ENCODE measurements at regions not wholly inside any gene's neighbourhood (a gene's known extent, or its start where the extent isn't known, plus 50 kb on each side); places are given as distances from the start of the nearest gene placed in this dataset.

DNA sequence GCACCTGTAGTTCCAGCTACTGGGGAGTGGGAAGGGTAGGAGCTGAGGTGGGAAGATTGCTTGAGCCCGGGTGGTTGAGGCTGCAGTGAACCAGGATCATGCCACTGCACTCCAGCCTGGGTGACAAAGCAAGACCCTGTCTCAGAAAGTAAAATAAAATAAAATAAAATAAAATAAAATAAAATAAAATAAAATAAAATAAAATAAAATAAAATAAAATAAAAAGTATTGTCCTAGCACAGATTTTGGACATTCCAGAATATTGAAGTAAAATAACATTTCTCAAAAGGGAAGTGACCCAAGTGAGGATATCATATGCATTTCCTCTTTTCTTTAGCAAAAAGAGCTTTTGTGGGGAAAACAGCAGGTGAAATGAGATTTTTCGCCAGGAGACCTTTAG is 83.5 kb downstream of the TMEM174 start:
- in situ Hi-C loops (cut with HindIII; ENCODE audit: low pct_ligation_motif_present, low pct_unique_long_range_greater_than_20kb, low sequenced_read_pairs): no loop called here
- DNase-seq: no peak

GRCh38 chr5:73256012-73256411 is 83.0 kb downstream of the TMEM174 start:
- in situ Hi-C loops (cut with HindIII; ENCODE audit: low pct_ligation_motif_present, low pct_unique_long_range_greater_than_20kb, low sequenced_read_pairs): no loop called here
- no peak for DNase-seq

GRCh38 chr5:73254642-73255041 is 81.6 kb downstream of the TMEM174 start:
- in situ Hi-C loops (cut with HindIII; ENCODE audit: low pct_ligation_motif_present, low pct_unique_long_range_greater_than_20kb, low sequenced_read_pairs): no loop called here
- no peak for DNase-seq

GRCh38 chr5:73253047-73253660 is 80.2 kb downstream of the TMEM174 start:
- DNase-seq: no peak
- in situ Hi-C loops (cut with HindIII; ENCODE audit: low pct_ligation_motif_present, low pct_unique_long_range_greater_than_20kb, low sequenced_read_pairs): no loop called here

- no peak for DNase-seq
- in situ Hi-C loops (cut with HindIII; ENCODE audit: low pct_ligation_motif_present, low pct_unique_long_range_greater_than_20kb, low sequenced_read_pairs): no loop called here
Observed at GRCh38 chr5:73250645-73251044, 77.7 kb downstream of the TMEM174 start.

GRCh38 chr5:73242735-73243134 is 69.7 kb downstream of the TMEM174 start:
- in situ Hi-C loops (cut with HindIII; ENCODE audit: low pct_ligation_motif_present, low pct_unique_long_range_greater_than_20kb, low sequenced_read_pairs): no loop called here
- no peak for DNase-seq

GRCh38 chr5:73238873-73239272 is 65.9 kb downstream of the TMEM174 start:
- in situ Hi-C loops (cut with HindIII; ENCODE audit: low pct_ligation_motif_present, low pct_unique_long_range_greater_than_20kb, low sequenced_read_pairs): no loop called here
- no peak for DNase-seq

DNA sequence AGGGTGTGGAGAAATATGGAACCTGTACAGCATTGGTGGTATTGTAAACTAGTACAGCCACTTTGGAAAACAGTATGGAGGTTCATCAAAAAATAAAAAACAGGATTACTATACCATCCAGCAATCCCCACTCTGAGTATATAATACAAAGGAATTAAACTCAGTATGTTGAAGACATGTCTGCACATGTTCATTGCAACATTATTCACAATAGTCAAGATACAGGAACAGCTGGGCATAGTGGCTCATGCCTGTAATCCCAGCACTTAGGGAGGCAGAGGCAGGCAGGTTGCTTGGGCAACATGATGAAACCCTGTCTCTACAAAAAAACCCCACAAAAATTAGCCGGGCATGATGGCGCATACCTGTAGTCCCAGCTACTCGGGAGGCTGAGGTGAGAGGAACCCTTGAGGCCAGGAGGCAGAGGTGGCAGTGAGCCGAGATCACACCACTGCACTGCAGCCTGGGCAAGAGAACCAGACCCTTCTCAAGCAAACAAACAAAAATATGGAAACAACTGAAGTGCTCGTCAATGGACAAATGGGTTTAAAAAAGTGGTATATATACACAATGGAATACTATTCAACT is 63.6 kb downstream of the TMEM174 start:
- in situ Hi-C loops (cut with HindIII; ENCODE audit: low pct_ligation_motif_present, low pct_unique_long_range_greater_than_20kb, low sequenced_read_pairs): no loop called here
- no peak for DNase-seq

DNA sequence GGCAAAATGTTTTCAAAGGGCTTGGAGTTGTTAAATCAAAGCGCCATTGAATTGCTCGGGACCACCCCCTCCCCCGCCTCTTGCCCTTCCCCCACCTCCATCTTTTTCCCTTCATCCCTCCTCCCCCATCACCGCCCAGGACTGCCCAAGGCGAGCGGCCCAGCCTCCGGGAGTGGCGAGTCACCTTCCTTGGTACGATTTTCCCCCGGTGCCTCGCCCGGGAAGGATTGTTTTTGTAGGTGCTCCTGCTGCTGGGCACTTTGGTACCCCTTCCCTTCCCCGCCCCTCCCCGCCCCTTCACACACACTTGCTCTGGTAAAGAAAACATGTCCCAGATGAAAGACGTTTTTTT is 61.2 kb downstream of the TMEM174 start:
- no peak for DNase-seq
- in situ Hi-C loops (cut with HindIII; ENCODE audit: low pct_ligation_motif_present, low pct_unique_long_range_greater_than_20kb, low sequenced_read_pairs): no loop called here

GRCh38 chr5:73233461-73234203 is 60.6 kb downstream of the TMEM174 start:
- DNase-seq: no peak
- in situ Hi-C loops (cut with HindIII; ENCODE audit: low pct_ligation_motif_present, low pct_unique_long_range_greater_than_20kb, low sequenced_read_pairs): no loop called here

- in situ Hi-C loops (cut with HindIII; ENCODE audit: low pct_ligation_motif_present, low pct_unique_long_range_greater_than_20kb, low sequenced_read_pairs): no loop called here
- no peak for DNase-seq
Observed at GRCh38 chr5:73233053-73233460, 60.1 kb downstream of the TMEM174 start.

DNA sequence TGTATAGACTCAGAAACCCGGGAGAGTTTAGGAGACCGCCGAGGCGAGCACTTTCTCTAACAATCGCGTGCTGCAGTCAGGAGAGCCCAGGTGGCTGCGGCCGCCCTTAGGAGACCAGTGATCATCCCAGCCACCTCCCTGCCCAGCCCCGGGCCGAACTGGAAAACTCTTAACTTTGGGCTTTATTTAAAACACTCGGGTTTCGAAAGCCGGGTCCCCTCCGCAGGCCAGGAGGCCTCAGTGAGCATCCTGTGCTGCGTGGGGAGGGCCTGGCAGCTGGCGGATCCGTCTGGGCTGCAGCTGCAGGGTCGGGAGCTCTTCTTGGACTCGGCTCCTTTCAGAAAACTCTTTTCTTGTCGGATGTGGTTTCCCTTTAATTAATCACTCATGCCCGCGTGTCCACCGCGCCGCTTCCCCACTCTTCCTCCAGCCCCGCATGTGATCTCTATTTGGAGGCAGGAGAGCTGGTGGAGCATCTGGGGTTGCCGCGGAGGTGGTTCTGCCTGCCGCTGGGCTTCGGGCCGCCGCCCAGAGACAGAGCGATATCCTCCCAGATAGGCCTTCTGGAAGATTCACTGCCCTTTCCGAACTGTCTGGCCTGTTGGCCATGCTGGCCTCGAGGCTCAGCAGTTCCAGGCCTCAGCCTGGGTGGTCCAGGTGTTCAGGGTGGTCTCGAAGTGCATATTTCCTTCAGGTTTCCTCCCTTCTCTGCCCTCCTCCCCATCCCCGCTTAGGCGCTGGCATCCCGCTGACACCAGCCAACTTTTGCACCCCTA is 59.5 kb downstream of the TMEM174 start:
- in situ Hi-C loops (cut with HindIII; ENCODE audit: low pct_ligation_motif_present, low pct_unique_long_range_greater_than_20kb, low sequenced_read_pairs): no loop called here
- DNase-seq: no peak

DNA sequence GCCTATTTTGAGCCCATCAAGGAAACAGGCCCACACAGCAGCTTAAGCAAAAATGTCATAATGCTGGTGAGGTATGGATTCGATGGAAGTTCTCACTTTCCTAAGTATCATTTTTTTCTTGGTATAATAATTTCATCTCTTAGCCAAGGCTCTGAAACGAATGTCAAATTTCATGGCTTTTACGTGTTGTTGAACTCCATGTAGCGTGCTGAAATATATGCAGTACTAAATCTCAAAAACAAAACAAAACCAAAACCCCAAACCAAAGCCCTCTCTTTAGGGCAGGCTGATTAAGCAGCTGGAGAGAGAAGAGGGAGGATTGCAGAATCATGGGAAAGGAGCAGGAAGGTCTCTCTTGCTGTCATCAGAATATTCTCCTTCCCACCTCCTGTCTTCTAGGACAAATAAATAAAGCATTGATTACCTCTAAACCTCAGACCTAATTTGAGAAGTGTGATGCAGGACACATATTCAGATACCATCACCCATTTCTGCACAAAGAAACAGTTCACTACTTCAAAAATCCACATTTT is 58.3 kb downstream of the TMEM174 start:
- DNase-seq: no peak
- in situ Hi-C loops (cut with HindIII; ENCODE audit: low pct_ligation_motif_present, low pct_unique_long_range_greater_than_20kb, low sequenced_read_pairs): no loop called here

DNA sequence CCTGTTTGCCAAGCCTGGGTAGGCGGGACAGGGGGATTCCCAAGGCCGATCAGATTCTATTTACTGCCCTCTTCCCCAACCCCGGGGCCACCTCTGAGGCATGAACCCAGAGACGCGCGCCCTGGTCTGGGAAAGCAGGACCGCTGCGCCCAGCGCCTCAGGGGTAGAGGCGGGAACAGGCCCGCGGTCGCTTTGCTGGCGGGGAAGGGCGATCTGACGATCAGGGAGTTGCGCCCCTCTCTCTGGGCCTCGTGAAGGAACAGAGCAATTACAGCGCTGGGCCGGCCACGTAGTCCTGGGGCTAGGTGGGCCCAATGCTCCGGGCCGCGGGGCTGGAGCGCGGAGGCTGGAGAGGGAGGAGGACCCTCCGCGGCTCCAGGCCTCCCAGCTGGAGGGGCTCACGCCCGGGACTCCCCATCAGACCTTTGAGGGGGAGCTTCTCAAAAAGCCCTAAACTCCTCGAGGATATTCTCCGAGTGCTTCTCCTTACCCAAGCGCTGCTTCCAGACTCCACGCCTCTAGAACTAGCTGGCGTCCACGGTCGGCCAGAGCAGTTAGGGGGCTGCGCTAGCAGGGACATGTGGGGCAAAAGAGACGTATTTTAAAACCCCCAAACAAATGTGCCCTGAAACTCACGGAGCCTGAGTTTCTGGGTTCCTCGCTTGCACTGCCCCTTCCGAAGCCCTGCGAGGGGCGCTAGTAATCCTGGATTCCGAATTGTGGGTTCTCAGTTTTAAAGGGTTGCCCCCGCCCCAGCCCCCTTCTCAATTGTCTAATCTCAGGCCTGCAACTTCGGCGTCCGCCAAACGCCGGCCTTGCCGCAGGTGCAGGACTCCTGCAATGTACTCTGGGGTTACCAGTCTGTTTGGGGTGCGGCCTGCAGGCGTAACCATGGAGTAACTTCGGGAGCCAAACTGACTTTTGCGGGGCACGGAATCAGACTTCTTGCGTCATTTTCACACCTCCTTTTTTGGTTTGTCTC is 57.6 kb downstream of the TMEM174 start:
- in situ Hi-C loops (cut with HindIII; ENCODE audit: low pct_ligation_motif_present, low pct_unique_long_range_greater_than_20kb, low sequenced_read_pairs): no loop called here
- DNase-seq: no peak

- no peak for DNase-seq
- in situ Hi-C loops (cut with HindIII; ENCODE audit: low pct_ligation_motif_present, low pct_unique_long_range_greater_than_20kb, low sequenced_read_pairs): no loop called here
Observed at GRCh38 chr5:73229271-73229670, 56.3 kb downstream of the TMEM174 start.

GRCh38 chr5:73228052-73228451 is 55.1 kb downstream of the TMEM174 start:
- in situ Hi-C loops (cut with HindIII; ENCODE audit: low pct_ligation_motif_present, low pct_unique_long_range_greater_than_20kb, low sequenced_read_pairs): no loop called here
- DNase-seq: no peak
